Karpas-422 (cell line): ENCODE measurements at regions not wholly inside any gene's neighbourhood (a gene's known extent, or its start where the extent isn't known, plus 50 kb on each side); places are given as distances from the start of the nearest gene placed in this dataset.

ENCODE experiments used
- DNase-seq: peaks from one replicate; pipeline ENCODE4 v3.0.0-alpha.2; 2015
- H2AFZ ChIP-seq: fragments of 200-600 bp; sonication (generic); 2 replicates; pipeline ENCODE4 v1.6.1; 2014; ENCODE audit warnings: antibody characterized with exemption, low read length, mixed read lengths
- H3K27ac ChIP-seq: fragments of 200-600 bp; sonication (generic); 2 replicates; pipeline ENCODE4 v1.5.1; 2014; ENCODE audit warnings: mild to moderate bottlenecking, low read length, moderate library complexity
- H3K27me3 ChIP-seq: fragments of 200-600 bp; sonication (generic); 2 replicates; pipeline ENCODE4 v1.6.1; 2014; ENCODE audit warnings: low read length, mixed read lengths
- H3K36me3 ChIP-seq: fragments of 200-600 bp; sonication (generic); 2 replicates; pipeline ENCODE4 v1.6.1; 2014; ENCODE audit warnings: low read length, mixed read lengths; ENCODE audit not compliant: insufficient read depth
- H3K4me1 ChIP-seq: fragments of 200-600 bp; sonication (generic); 2 replicates; pipeline ENCODE4 v1.6.1; 2014; ENCODE audit warnings: mild to moderate bottlenecking, low read length, mixed read lengths
- H3K4me2 ChIP-seq: fragments of 200-600 bp; sonication (generic); 2 replicates; pipeline ENCODE4 v1.6.1; 2014; ENCODE audit warnings: low read length, low read depth, mild to moderate bottlenecking; ENCODE audit not compliant: poor library complexity, severe bottlenecking
- H3K4me3 ChIP-seq: fragments of 200-600 bp; sonication (generic); 2 replicates; pipeline ENCODE4 v1.5.1; 2014; ENCODE audit warnings: mild to moderate bottlenecking, antibody characterized with exemption, low read length, mixed read lengths
- H3K79me2 ChIP-seq: fragments of 200-600 bp; sonication (generic); 2 replicates; pipeline ENCODE4 v1.6.1; 2014; ENCODE audit warnings: mild to moderate bottlenecking, low read length, mixed read lengths
- H3K9ac ChIP-seq: fragments of 200-600 bp; sonication (generic); 2 replicates; pipeline ENCODE4 v1.6.0; 2014; ENCODE audit warnings: low read length
- H3K9me2 ChIP-seq: fragments of 200-600 bp; sonication (generic), shearing (Covaris generic); replicated peaks from 2 replicates; pipeline ENCODE4 v1.6.0; 2014; ENCODE audit warnings: mild to moderate bottlenecking, low read length, moderate library complexity; ENCODE audit not compliant: insufficient read depth
- H3K9me3 ChIP-seq: fragments of 300-700, 200-600 bp; sonication (generic); 2 replicates; pipeline ENCODE4 v1.6.1; 2014; ENCODE audit warnings: low read length, mixed read lengths
- H4K20me1 ChIP-seq: fragments of 200-600 bp; sonication (generic); 2 replicates; pipeline ENCODE4 v1.6.1; 2014; ENCODE audit warnings: mild to moderate bottlenecking, antibody characterized with exemption, low read length, low read depth; ENCODE audit not compliant: insufficient read depth

DNA sequence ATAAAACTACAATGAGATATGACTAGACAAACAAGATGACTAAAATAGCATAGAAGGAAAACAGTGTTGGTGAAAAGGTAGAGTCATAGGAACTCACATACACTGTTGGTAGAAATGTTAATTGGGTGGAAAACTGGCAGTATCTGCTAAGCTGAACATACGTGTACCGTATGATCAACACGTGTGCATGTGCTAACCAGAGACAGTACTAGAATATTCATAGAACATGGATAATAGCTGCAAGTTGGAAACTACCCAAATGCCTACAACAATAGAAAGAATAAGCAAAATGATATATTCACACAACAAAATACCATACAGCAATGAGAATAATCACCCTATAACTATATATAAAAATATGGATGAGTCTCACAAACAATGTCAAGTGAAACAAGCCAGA is 184.0 kb downstream of the IBTK start:
- Histone ChIP-seq H4K20me1 (no peaks in the 10 kb centered on the region), H3K27ac (no peak overlapping the region), H3K9ac (no peak overlapping the region), H3K27me3 (no peaks in the 10 kb centered on the region), H3K36me3 (no peaks in the 10 kb centered on the region), H3K9me3 (no peaks in the 10 kb centered on the region), H3K4me2 (no peak overlapping the region), H3K4me3 (no peak overlapping the region), H3K9me2 (no peaks in the 10 kb centered on the region), H2AFZ (no peak overlapping the region), H3K4me1 (no peaks in the 10 kb centered on the region), H3K79me2 (no peaks in the 10 kb centered on the region)
- no peak for DNase-seq

DNA sequence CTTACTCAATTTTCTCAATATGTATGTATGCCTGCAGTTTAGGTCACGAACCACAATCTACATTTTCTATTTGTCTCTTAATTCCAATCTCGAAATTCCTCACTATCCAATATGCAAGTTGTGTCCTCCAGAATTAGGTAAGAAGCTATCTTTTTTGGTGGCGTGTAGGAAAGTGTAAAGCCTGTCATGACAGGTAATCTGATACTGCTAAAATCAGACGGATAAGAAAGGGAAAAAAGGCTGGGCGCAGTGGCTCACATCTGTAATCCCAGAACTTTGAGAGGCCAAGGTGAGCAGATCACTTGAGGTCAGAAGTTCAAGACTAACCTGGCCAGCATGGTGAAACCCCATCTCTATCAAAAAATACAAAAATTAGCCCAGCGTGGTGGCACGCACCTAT is 185.3 kb downstream of the IBTK start:
- no peak overlapping the region for H3K4me2 ChIP-seq
- H2AFZ ChIP-seq: no peak overlapping the region
- H3K9ac ChIP-seq: no peak overlapping the region
- no peaks in the 10 kb centered on the region for H3K9me2 ChIP-seq
- no peaks in the 10 kb centered on the region for H3K27me3 ChIP-seq
- H4K20me1 ChIP-seq: no peaks in the 10 kb centered on the region
- no peak overlapping the region for H3K27ac ChIP-seq
- no peaks in the 10 kb centered on the region for H3K4me1 ChIP-seq
- DNase-seq: no peak
- H3K4me3 ChIP-seq: no peak overlapping the region
- no peaks in the 10 kb centered on the region for H3K9me3 ChIP-seq
- no peaks in the 10 kb centered on the region for H3K36me3 ChIP-seq
- H3K79me2 ChIP-seq: no peaks in the 10 kb centered on the region

- H2AFZ ChIP-seq: no peak overlapping the region
- H4K20me1 ChIP-seq: no peaks in the 10 kb centered on the region
- H3K36me3 ChIP-seq: no peaks in the 10 kb centered on the region
- no peaks in the 10 kb centered on the region for H3K9me2 ChIP-seq
- DNase-seq: no peak
- H3K27me3 ChIP-seq: no peaks in the 10 kb centered on the region
- no peak overlapping the region for H3K4me3 ChIP-seq
- no peaks in the 10 kb centered on the region for H3K4me1 ChIP-seq
- H3K9me3 ChIP-seq: no peaks in the 10 kb centered on the region
- H3K79me2 ChIP-seq: no peaks in the 10 kb centered on the region
- no peak overlapping the region for H3K27ac ChIP-seq
- no peak overlapping the region for H3K4me2 ChIP-seq
- H3K9ac ChIP-seq: no peak overlapping the region
These were observed 189.5 kb downstream of the IBTK start for GRCh38 chr6:82057846-82058554.

DNA sequence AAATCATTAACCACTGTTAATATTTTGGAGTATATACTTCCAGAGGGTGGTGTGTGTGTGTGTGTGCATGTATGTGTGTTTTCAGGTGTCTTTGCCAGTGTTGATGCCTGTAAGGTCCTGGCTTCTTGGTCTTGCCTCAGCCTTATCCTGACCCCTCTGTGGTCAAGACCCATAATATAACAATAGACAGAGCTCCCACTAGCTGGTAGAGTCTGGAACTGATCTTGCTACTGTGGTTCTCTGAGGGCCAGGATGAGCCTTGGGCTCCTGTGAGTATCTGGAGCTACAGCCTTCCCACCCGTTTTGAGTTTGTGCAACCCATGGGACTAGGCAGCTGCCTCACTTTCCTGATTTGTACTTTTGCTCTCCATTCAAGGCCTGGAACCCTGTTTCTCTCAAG is 191.0 kb downstream of the IBTK start:
- H2AFZ ChIP-seq: no peak overlapping the region
- DNase-seq: no peak
- no peaks in the 10 kb centered on the region for H3K36me3 ChIP-seq
- no peak overlapping the region for H3K4me2 ChIP-seq
- no peak overlapping the region for H3K9ac ChIP-seq
- H3K4me3 ChIP-seq: no peak overlapping the region
- no peaks in the 10 kb centered on the region for H3K9me2 ChIP-seq
- H3K79me2 ChIP-seq: no peaks in the 10 kb centered on the region
- no peaks in the 10 kb centered on the region for H3K4me1 ChIP-seq
- H3K27me3 ChIP-seq: no peaks in the 10 kb centered on the region
- no peak overlapping the region for H3K27ac ChIP-seq
- no peaks in the 10 kb centered on the region for H3K9me3 ChIP-seq
- H4K20me1 ChIP-seq: no peaks in the 10 kb centered on the region

DNA sequence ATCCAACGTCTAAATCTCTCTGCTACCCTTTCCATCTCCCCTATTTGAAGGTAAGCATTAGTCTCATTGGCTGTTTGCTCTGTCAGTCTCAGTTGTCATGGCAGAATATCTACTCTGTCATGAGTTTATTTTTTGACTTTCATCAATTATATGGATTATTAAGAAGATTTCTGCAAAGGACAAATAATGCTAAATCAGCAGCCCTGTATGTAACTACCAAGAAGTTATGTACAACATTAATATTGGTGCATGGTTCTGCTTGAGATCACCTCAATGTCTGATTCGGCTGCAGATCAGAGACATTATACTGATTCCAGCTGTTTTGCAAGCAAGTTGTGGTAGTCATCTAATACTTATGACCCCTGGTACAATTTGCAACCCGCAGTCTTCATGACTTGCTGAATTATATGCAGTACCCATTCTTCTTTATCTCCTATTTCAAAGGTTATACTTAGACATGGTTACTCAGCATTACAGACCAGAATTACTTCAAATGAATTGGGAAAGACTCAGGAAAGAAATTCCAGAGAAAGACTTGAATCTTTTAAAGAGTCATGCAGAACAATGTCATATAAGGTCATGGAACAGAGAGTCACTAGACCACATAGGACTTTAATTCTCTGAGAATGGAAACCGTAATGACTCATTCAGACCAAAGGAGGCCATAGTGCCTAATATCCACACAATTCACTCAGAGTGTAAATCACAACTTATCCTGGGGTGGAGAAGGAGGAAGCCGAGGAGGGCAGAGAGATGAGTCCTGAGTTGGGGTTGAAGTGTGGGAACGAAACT is 201.4 kb downstream of the IBTK start:
- no peak for DNase-seq
- no peak overlapping the region for H3K4me2 ChIP-seq
- no peaks in the 10 kb centered on the region for H3K27me3 ChIP-seq
- no peak overlapping the region for H2AFZ ChIP-seq
- H3K79me2 ChIP-seq: no peaks in the 10 kb centered on the region
- no peaks in the 10 kb centered on the region for H3K9me2 ChIP-seq
- H3K9ac ChIP-seq: no peak overlapping the region
- H3K4me3 ChIP-seq: no peak overlapping the region
- H4K20me1 ChIP-seq: no peaks in the 10 kb centered on the region
- H3K4me1 ChIP-seq: no peaks in the 10 kb centered on the region
- H3K27ac ChIP-seq: no peak overlapping the region
- H3K9me3 ChIP-seq: no peaks in the 10 kb centered on the region
- no peaks in the 10 kb centered on the region for H3K36me3 ChIP-seq

DNA sequence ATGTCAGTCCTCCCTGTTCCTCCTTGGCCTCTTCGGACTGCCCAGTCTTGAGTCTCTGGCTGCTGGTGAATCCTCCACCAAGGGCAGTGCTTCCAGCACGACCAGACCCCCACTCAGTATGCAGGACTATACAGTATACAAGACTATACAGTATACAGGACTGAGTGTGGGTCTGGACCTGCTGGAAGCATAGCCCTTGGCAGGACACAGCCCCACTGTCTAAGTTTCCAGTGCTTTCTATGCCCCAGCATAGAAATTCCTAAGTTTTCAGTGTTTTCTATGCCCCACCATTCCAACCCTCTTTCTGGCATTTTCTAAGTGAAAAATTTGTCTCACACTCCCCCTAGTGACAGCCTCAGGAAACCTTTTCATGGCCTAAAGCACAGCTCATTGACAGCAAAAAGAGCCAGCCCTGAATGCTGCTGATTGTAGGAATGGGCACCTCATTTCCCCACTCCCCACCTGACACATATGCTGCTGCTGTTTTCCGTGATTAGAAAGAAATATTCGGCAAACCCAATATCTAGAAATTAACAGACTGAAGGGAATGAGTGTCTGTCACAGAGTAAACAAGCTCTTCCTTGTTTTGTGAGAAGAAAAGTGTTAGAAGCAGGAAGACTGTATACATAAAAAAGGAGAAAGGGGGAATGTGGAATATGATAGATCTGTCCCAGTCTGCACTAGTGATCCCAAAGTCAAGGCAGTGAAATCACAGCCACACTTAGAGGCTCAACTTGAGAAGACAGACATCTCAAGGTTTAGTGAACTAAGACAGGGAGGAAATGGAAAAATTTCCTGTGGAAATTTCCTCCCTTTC is 206.9 kb downstream of the IBTK start:
- H3K36me3 ChIP-seq: no peaks in the 10 kb centered on the region
- H3K9me2 ChIP-seq: no peaks in the 10 kb centered on the region
- no peaks in the 10 kb centered on the region for H3K4me1 ChIP-seq
- no peaks in the 10 kb centered on the region for H4K20me1 ChIP-seq
- H3K9ac ChIP-seq: no peak overlapping the region
- no peaks in the 10 kb centered on the region for H3K79me2 ChIP-seq
- no peaks in the 10 kb centered on the region for H3K27me3 ChIP-seq
- H3K27ac ChIP-seq: no peak overlapping the region
- no peak overlapping the region for H3K4me2 ChIP-seq
- DNase-seq: peak; percentile 67
- H3K9me3 ChIP-seq: no peaks in the 10 kb centered on the region
- no peak overlapping the region for H3K4me3 ChIP-seq
- H2AFZ ChIP-seq: no peak overlapping the region

DNA sequence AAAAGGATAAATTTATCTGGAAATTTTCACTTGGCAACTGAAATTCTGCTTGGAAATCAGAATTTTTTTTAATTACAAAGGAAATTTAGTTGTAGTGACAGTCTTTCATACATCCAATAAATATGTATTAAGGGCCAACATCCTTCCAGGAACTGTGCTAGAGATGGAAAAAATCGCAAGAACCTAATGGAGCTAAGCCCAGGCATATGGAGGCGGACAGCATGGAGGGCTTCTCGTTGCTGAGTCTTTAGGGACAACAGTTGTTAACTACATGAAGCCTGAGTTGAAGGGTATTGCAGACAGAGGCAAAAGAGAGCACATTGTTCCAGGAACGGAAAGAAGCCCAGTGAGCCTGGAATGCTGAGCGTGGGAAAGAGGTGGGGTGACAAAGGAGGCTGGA is 208.9 kb downstream of the IBTK start:
- Histone ChIP-seq H3K9me2 (no peaks in the 10 kb centered on the region), H3K27ac (no peak overlapping the region), H2AFZ (no peak overlapping the region), H3K27me3 (no peaks in the 10 kb centered on the region), H3K4me1 (no peaks in the 10 kb centered on the region), H3K36me3 (no peaks in the 10 kb centered on the region), H3K9ac (no peak overlapping the region), H3K79me2 (no peaks in the 10 kb centered on the region), H3K9me3 (no peaks in the 10 kb centered on the region), H3K4me3 (no peak overlapping the region), H3K4me2 (no peak overlapping the region), H4K20me1 (no peaks in the 10 kb centered on the region)
- DNase-seq: no peak

DNA sequence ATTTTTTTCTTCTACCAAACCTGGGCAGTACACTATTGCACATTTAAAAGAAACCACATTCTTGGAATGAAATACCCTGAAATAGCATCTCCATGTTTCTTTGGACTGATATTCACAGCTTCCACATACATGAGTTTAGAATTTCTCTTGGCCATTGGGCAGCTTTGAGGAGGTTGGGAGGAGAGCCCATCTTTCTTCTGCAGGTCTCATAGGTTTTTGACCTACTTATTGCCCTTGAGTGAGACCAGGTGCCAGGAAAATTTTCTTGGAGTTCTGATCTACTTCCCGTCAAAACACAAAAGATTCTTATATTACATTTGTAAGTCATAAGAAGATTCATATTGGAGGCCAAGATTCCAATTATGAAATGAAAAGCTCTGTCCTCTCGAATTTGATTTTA is 212.0 kb downstream of the IBTK start:
- no peak for DNase-seq
- Histone ChIP-seq H3K4me1 (no peaks in the 10 kb centered on the region), H3K79me2 (no peaks in the 10 kb centered on the region), H4K20me1 (no peaks in the 10 kb centered on the region), H3K9me3 (no peaks in the 10 kb centered on the region), H3K9ac (no peak overlapping the region), H2AFZ (no peak overlapping the region), H3K27me3 (no peaks in the 10 kb centered on the region), H3K4me2 (no peak overlapping the region), H3K27ac (no peak overlapping the region), H3K36me3 (no peaks in the 10 kb centered on the region), H3K4me3 (no peak overlapping the region), H3K9me2 (no peaks in the 10 kb centered on the region)
